ENCODE measurements at regions not wholly inside any gene's neighbourhood (a gene's known extent, or its start where the extent isn't known, plus 50 kb on each side); places are given as distances from the start of the nearest gene placed in this dataset.

- H3K4me3 ChIP-seq (ENCODE audit: low read depth, low read length) = no peak overlapping the region
- DNase-seq (ENCODE audit: low read depth) = no peak
- no peak for TF ChIP-seq CTCF (IDR thresholded peaks at IDR 0.05; ENCODE audit: insufficient read depth, low read depth, low read length, missing control alignments)
Measured at GRCh38 chr12:25784669-25785068, 173.8 kb upstream of the RASSF8 start.

- DNase-seq (ENCODE audit: low read depth) = no peak
- no peak overlapping the region for H3K4me3 ChIP-seq (ENCODE audit: low read depth, low read length)
- no peak for TF ChIP-seq CTCF (IDR thresholded peaks at IDR 0.05; ENCODE audit: insufficient read depth, low read depth, low read length, missing control alignments)
Measured at GRCh38 chr12:25785134-25785533, 173.3 kb upstream of the RASSF8 start.

- no peak for DNase-seq (ENCODE audit: low read depth)
- no peak overlapping the region for H3K4me3 ChIP-seq (ENCODE audit: low read depth, low read length)
- TF ChIP-seq CTCF (IDR thresholded peaks at IDR 0.05; ENCODE audit: insufficient read depth, low read depth, low read length, missing control alignments) = no peak
Measured at GRCh38 chr12:25787701-25788100, 170.8 kb upstream of the RASSF8 start.

- no peak for TF ChIP-seq CTCF (IDR thresholded peaks at IDR 0.05; ENCODE audit: insufficient read depth, low read depth, low read length, missing control alignments)
Measured at GRCh38 chr12:25788707-25789442, 169.6 kb upstream of the RASSF8 start.

GRCh38 chr12:25789541-25789944 is 168.9 kb upstream of the RASSF8 start:
- DNase-seq (ENCODE audit: low read depth) = no peak
- no peak overlapping the region for H3K4me3 ChIP-seq (ENCODE audit: low read depth, low read length)
- TF ChIP-seq CTCF (IDR thresholded peaks at IDR 0.05; ENCODE audit: insufficient read depth, low read depth, low read length, missing control alignments) = no peak

More at GRCh38 chr12:25788707-25789442, 169.6 kb upstream of the RASSF8 start:
- no peak for DNase-seq (ENCODE audit: low read depth)
- no peak overlapping the region for H3K4me3 ChIP-seq (ENCODE audit: low read depth, low read length)

- H3K4me3 ChIP-seq (ENCODE audit: low read depth, low read length) = no peak overlapping the region
- DNase-seq (ENCODE audit: low read depth) = no peak
- TF ChIP-seq CTCF (IDR thresholded peaks at IDR 0.05; ENCODE audit: insufficient read depth, low read depth, low read length, missing control alignments) = no peak
Measured at GRCh38 chr12:25792031-25792430, 166.5 kb upstream of the RASSF8 start.

- H3K4me3 ChIP-seq (ENCODE audit: low read depth, low read length) = no peak overlapping the region
- no peak for TF ChIP-seq CTCF (IDR thresholded peaks at IDR 0.05; ENCODE audit: insufficient read depth, low read depth, low read length, missing control alignments)
- no peak for DNase-seq (ENCODE audit: low read depth)
Measured at GRCh38 chr12:25793196-25793595, 165.3 kb upstream of the RASSF8 start.
